GM12878 (cell line): ENCODE measurements at regions not wholly inside any gene's neighbourhood (a gene's known extent, or its start where the extent isn't known, plus 50 kb on each side); places are given as distances from the start of the nearest gene placed in this dataset.

Experiments used
- ATAC-seq: fragments of 200-7000 bp; cut with Tn5 transposase; 3 replicates; pipeline ENCODE4 v1.9.1; 2020; ENCODE audit warnings: mild to moderate bottlenecking, moderate library complexity
- BruUV-seq: library from RNA; stranded (reverse); fragments of 400-500 nt; replicated peaks from 2 replicates; lab custom pipeline; 2021; lab: Mats Ljungman, UMichigan
- CTCF ChIA-PET: fragments of 300-600 bp; sonication (Branson Sonifier 250); formaldehyde crosslinking; extraction: SDS; loops from one replicate; lab custom pipeline; 2021; ENCODE audit warnings: inconsistent platforms; lab: Yijun Ruan, JAX
- POLR2A ChIA-PET: fragments of 350-600 bp; formaldehyde crosslinking; extraction: SDS; loops from one replicate; lab custom pipeline; 2021; ENCODE audit warnings: inconsistent platforms; lab: Charles Lee
- RAD21 ChIA-PET: fragments of 300-600 bp; sonication (Branson Sonifier 250); formaldehyde crosslinking; loops from one replicate; lab custom pipeline; 2023; ENCODE audit warnings: antibody characterized with exemption; ENCODE audit not compliant: unreplicated experiment; lab: Charles Lee
- SMC1A ChIA-PET: fragments of 300-600 bp; sonication (Branson Sonifier 250); formaldehyde crosslinking; loops from one replicate; lab custom pipeline; 2023; ENCODE audit not compliant: unreplicated experiment, uncharacterized antibody; lab: Charles Lee
- DNase-seq: peaks from one replicate; pipeline ENCODE4 v3.0.0-alpha.2; 2011; ENCODE audit warnings: low read depth, low spot score
- FAIRE-seq: peaks from 3 replicates; lab custom pipeline; 2011; peaks lifted over from hg19 to GRCh38; lab: Jason Lieb, UNC
- H2AFZ ChIP-seq: 2 replicates; pipeline ENCODE4 v1.6.0; 2011; ENCODE audit warnings: low read depth, low read length, control low read depth; ENCODE audit not compliant: control insufficient read depth
- H3K27ac ChIP-seq: 2 replicates; pipeline ENCODE4 v1.5.1; 2011; ENCODE audit warnings: control low read depth; ENCODE audit not compliant: control insufficient read depth, insufficient read depth
- H3K27me3 ChIP-seq, 2 experiments: replicated peaks in 1 of 2; 2 replicates each; pipeline versions ENCODE4 v1.6.0 to v1.6.1; 2011; ENCODE audit warnings: low read length in 1 of 2; ENCODE audit not compliant: control insufficient read depth in 2 of 2, insufficient read depth in 2 of 2
- H3K36me3 ChIP-seq, 2 experiments: 2 replicates each; pipeline ENCODE4 v1.5.1; 2011; ENCODE audit warnings: low read length in 1 of 2; ENCODE audit not compliant: control insufficient read depth in 2 of 2, insufficient read depth in 2 of 2
- H3K4me1 ChIP-seq: 2 replicates; pipeline ENCODE4 v1.6.1; 2011; ENCODE audit warnings: mild to moderate bottlenecking, low read length, moderate library complexity, mixed read lengths; ENCODE audit not compliant: control insufficient read depth, insufficient read depth
- H3K4me2 ChIP-seq: 2 replicates; pipeline ENCODE4 v1.6.0; 2011; ENCODE audit warnings: control low read depth; ENCODE audit not compliant: control insufficient read depth, insufficient read depth
- H3K4me3 ChIP-seq: fragments of 200-600 bp; sonication (generic); 2 replicates; pipeline ENCODE4 v1.5.1; 2016
- H3K79me2 ChIP-seq: 2 replicates; pipeline ENCODE4 v1.6.0; 2011; ENCODE audit warnings: low read length; ENCODE audit not compliant: control insufficient read depth, insufficient read depth
- H3K9ac ChIP-seq: 2 replicates; pipeline ENCODE4 v1.8.0; 2011; ENCODE audit warnings: low read length, control low read depth, mixed read lengths; ENCODE audit not compliant: control insufficient read depth, insufficient read depth
- H3K9me3 ChIP-seq: replicated peaks from 3 replicates; pipeline ENCODE4 v1.5.1; 2011; ENCODE audit warnings: mild to moderate bottlenecking, low read length; ENCODE audit not compliant: control insufficient read depth, insufficient read depth
- H4K20me1 ChIP-seq: 2 replicates; pipeline ENCODE4 v1.6.0; 2011; ENCODE audit not compliant: control insufficient read depth, insufficient read depth
- CBX3 ChIP-seq: fragments of 200-600 bp; sonication (generic); IDR thresholded peaks from 2 replicates; pipeline ENCODE4 v1.6.1; 2016; ENCODE audit warnings: low read depth, borderline replicate concordance
- MTA2 ChIP-seq: fragments of 450-650 bp; IDR thresholded peaks from 2 replicates; pipeline ENCODE4 v1.6.1; 2016; ENCODE audit warnings: low read depth, mild to moderate bottlenecking, moderate library complexity
- MXI1 ChIP-seq: fragments of 150-350 bp; IDR thresholded peaks from 2 replicates; pipeline ENCODE4 v1.6.1; 2011; ENCODE audit warnings: low read depth, mild to moderate bottlenecking, inconsistent platforms, low read length, improper control_type of control experiment
- NBN ChIP-seq: fragments of 450-650 bp; IDR thresholded peaks from 2 replicates; pipeline ENCODE4 v1.6.1; 2016
- NKRF ChIP-seq: fragments of 450-650 bp; conservative IDR thresholded peaks from 2 replicates; pipeline ENCODE4 v1.6.1; 2017; ENCODE audit warnings: mild to moderate bottlenecking, moderate library complexity
- RAD51 ChIP-seq: fragments of 450-650 bp; IDR thresholded peaks from 2 replicates; pipeline ENCODE4 v1.6.1; 2016; ENCODE audit warnings: moderate library complexity, mild to moderate bottlenecking, inconsistent platforms
- ZNF207 ChIP-seq: fragments of 450-650 bp; IDR thresholded peaks from 2 replicates; pipeline ENCODE4 v1.6.1; 2014; ENCODE audit warnings: antibody characterized with exemption, mild to moderate bottlenecking, borderline replicate concordance
- ZNF24 ChIP-seq: fragments of 450-650 bp; IDR thresholded peaks from 2 replicates; pipeline ENCODE4 v1.6.1; 2017; ENCODE audit warnings: antibody characterized with exemption, mild to moderate bottlenecking
- ZNF384 ChIP-seq: IDR thresholded peaks from 2 replicates; pipeline ENCODE4 v1.6.1; 2012; ENCODE audit warnings: low read depth, mild to moderate bottlenecking, low read length, improper control_type of control experiment, borderline replicate concordance
- ZZZ3 ChIP-seq: IDR thresholded peaks from 2 replicates; pipeline ENCODE4 v1.6.1; 2011; ENCODE audit warnings: low read depth; ENCODE audit not compliant: control insufficient read depth, insufficient read length
- WGBS: methylation state at CpG from one replicate; pipeline ENCODE4 v1.1.6; 2016; ENCODE audit warnings: low lambda C conversion rate; ENCODE audit not compliant: insufficient replicate concordance, insufficient coverage; ENCODE audit errors: missing lambda C conversion rate; 5-methylcytosine and 5-hydroxymethylcytosine counted together
- in situ Hi-C: fragments of 300-500 bp; cut with MboI; formaldehyde crosslinking; loops from 9 replicates; pipeline ENCODE4 v1.14.3; 2018; ENCODE audit warnings: mixed read lengths
- intact Hi-C: fragments of 100-400 bp; cut with micrococcal nuclease; formaldehyde crosslinking; loops from one replicate; pipeline ENCODE4 v1.14.2; 2022; ENCODE audit not compliant: unreplicated experiment
- TF ChIP-seq, protein P1 (sequence below): fragments of 450-650 bp; IDR thresholded peaks from 2 replicates; pipeline ENCODE4 v1.6.1; 2017; ENCODE audit warnings: antibody characterized with exemption, mild to moderate bottlenecking, moderate library complexity
- TF ChIP-seq, protein P2 (sequence below): IDR thresholded peaks from 2 replicates; pipeline ENCODE4 v1.6.1; 2012; ENCODE audit warnings: improper control_type of control experiment, low read depth, low read length; ENCODE audit not compliant: insufficient replicate concordance

GRCh38 chr5:2335733-2336515 is 415.6 kb downstream of the IRX2 start:
- ChIA-PET SMC1A (no interaction called here), CTCF (no interaction called here)

More at GRCh38 chr5:2335733-2336515, 415.6 kb downstream of the IRX2 start:
- no peak overlapping the region for H3K4me2 ChIP-seq
- no peaks in the 10 kb centered on the region for H3K4me1 ChIP-seq
- H3K27me3 ChIP-seq: no peaks in the 10 kb centered on the region
- no peaks in the 10 kb centered on the region for H3K36me3 ChIP-seq
- intact Hi-C loops: no loop called here
- no peak for FAIRE-seq
- no peaks in the 10 kb centered on the region; the same call in 2 of the 3 replicates for H3K9me3 ChIP-seq
- no peaks in the 10 kb centered on the region for H4K20me1 ChIP-seq
- no peak overlapping the region for H2AFZ ChIP-seq
- H3K9ac ChIP-seq: no peak overlapping the region
- in situ Hi-C loops: no loop called here
- H3K4me3 ChIP-seq: no peak overlapping the region
- TF ChIP-seq ZZZ3 (no peak), ZNF24 (no peak), MXI1 (no peak), NBN (no peak), NKRF (no peak), ZNF384 (no peak), CBX3 (no peak), RAD51 (no peak), ZNF207 (no peak), MTA2 (no peak)
- TF ChIP-seq, protein P1, sequence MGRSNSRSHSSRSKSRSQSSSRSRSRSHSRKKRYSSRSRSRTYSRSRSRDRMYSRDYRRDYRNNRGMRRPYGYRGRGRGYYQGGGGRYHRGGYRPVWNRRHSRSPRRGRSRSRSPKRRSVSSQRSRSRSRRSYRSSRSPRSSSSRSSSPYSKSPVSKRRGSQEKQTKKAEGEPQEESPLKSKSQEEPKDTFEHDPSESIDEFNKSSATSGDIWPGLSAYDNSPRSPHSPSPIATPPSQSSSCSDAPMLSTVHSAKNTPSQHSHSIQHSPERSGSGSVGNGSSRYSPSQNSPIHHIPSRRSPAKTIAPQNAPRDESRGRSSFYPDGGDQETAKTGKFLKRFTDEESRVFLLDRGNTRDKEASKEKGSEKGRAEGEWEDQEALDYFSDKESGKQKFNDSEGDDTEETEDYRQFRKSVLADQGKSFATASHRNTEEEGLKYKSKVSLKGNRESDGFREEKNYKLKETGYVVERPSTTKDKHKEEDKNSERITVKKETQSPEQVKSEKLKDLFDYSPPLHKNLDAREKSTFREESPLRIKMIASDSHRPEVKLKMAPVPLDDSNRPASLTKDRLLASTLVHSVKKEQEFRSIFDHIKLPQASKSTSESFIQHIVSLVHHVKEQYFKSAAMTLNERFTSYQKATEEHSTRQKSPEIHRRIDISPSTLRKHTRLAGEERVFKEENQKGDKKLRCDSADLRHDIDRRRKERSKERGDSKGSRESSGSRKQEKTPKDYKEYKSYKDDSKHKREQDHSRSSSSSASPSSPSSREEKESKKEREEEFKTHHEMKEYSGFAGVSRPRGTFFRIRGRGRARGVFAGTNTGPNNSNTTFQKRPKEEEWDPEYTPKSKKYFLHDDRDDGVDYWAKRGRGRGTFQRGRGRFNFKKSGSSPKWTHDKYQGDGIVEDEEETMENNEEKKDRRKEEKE: no peak
- TF ChIP-seq, protein P2, sequence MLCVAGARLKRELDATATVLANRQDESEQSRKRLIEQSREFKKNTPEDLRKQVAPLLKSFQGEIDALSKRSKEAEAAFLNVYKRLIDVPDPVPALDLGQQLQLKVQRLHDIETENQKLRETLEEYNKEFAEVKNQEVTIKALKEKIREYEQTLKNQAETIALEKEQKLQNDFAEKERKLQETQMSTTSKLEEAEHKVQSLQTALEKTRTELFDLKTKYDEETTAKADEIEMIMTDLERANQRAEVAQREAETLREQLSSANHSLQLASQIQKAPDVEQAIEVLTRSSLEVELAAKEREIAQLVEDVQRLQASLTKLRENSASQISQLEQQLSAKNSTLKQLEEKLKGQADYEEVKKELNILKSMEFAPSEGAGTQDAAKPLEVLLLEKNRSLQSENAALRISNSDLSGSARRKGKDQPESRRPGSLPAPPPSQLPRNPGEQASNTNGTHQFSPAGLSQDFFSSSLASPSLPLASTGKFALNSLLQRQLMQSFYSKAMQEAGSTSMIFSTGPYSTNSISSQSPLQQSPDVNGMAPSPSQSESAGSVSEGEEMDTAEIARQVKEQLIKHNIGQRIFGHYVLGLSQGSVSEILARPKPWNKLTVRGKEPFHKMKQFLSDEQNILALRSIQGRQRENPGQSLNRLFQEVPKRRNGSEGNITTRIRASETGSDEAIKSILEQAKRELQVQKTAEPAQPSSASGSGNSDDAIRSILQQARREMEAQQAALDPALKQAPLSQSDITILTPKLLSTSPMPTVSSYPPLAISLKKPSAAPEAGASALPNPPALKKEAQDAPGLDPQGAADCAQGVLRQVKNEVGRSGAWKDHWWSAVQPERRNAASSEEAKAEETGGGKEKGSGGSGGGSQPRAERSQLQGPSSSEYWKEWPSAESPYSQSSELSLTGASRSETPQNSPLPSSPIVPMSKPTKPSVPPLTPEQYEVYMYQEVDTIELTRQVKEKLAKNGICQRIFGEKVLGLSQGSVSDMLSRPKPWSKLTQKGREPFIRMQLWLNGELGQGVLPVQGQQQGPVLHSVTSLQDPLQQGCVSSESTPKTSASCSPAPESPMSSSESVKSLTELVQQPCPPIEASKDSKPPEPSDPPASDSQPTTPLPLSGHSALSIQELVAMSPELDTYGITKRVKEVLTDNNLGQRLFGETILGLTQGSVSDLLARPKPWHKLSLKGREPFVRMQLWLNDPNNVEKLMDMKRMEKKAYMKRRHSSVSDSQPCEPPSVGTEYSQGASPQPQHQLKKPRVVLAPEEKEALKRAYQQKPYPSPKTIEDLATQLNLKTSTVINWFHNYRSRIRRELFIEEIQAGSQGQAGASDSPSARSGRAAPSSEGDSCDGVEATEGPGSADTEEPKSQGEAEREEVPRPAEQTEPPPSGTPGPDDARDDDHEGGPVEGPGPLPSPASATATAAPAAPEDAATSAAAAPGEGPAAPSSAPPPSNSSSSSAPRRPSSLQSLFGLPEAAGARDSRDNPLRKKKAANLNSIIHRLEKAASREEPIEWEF: no peak
- TF ChIP-seq, all 136 proteins: peak for 0
- DNase-seq (no peak), ATAC-seq (no peak)
- POLR2A ChIA-PET: no interaction called here
- RAD21 ChIA-PET: no interaction called here
- H3K79me2 ChIP-seq: no peaks in the 10 kb centered on the region
- no peak overlapping the region for H3K27ac ChIP-seq
- 38% methylated on average over 13 of the region's 13 CpGs for WGBS
- BruUV-seq: no TSS peak
